GM19240 (cell line): ENCODE measurements at regions not wholly inside any gene's neighbourhood (a gene's known extent, or its start where the extent isn't known, plus 50 kb on each side); places are given as distances from the start of the nearest gene placed in this dataset.
"Not testable (repeated sequence)": the region's sequence is repeated elsewhere in the genome, so short reads cannot be mapped to it uniquely, and the experiment has no call there.

Experiments used
- DNase-seq: peaks from one replicate; pipeline ENCODE4 v3.0.0; 2011; ENCODE audit warnings: low spot score; ENCODE audit not compliant: insufficient read length

- DNase-seq = no peak
Measured at GRCh38 chr13:23042181-23042580, 138.6 kb upstream of the SGCG start.

GRCh38 chr13:23044906-23045305 lies 135.9 kb upstream of the SGCG start:
- DNase-seq = no peak

- no peak for DNase-seq
Measured at GRCh38 chr13:23050126-23050525, 130.7 kb upstream of the SGCG start.

- DNase-seq = not testable (repeated sequence)
Measured at GRCh38 chr13:23053711-23054110, 127.1 kb upstream of the SGCG start.

GRCh38 chr13:23059173-23059572 lies 121.6 kb upstream of the SGCG start:
- no peak for DNase-seq

GRCh38 chr13:23060959-23061358 lies 119.8 kb upstream of the SGCG start:
- no peak for DNase-seq

- no peak for DNase-seq
Measured at GRCh38 chr13:23067129-23067528, 113.7 kb upstream of the SGCG start.

GRCh38 chr13:23069566-23069965 lies 111.2 kb upstream of the SGCG start:
- no peak for DNase-seq

GRCh38 chr13:23074075-23074828 lies 106.5 kb upstream of the SGCG start:
- no peak for DNase-seq

- no peak for DNase-seq
Measured at GRCh38 chr13:23081220-23081619, 99.6 kb upstream of the SGCG start.

GRCh38 chr13:23081901-23082300 lies 98.9 kb upstream of the SGCG start:
- no peak for DNase-seq

- no peak for DNase-seq
Measured at GRCh38 chr13:23086968-23087623, 93.7 kb upstream of the SGCG start.

GRCh38 chr13:23087880-23088279 lies 92.9 kb upstream of the SGCG start:
- no peak for DNase-seq

GRCh38 chr13:23098161-23098907 lies 82.4 kb upstream of the SGCG start:
- no peak for DNase-seq

GRCh38 chr13:23105051-23105450 lies 75.7 kb upstream of the SGCG start:
- DNase-seq = no peak

- no peak for DNase-seq
Measured at GRCh38 chr13:23107665-23108064, 73.1 kb upstream of the SGCG start.

- no peak for DNase-seq
Measured at GRCh38 chr13:23119131-23119530, 61.6 kb upstream of the SGCG start.

GRCh38 chr13:23127540-23127939 lies 53.2 kb upstream of the SGCG start:
- DNase-seq = not testable (repeated sequence)

GRCh38 chr13:23129331-23129730 lies 51.4 kb upstream of the SGCG start:
- no peak for DNase-seq
